NCI-H345 treated with DMSO at 0.1 percent for 48 hours (cell line): ENCODE measurements at regions not wholly inside any gene's neighbourhood (a gene's known extent, or its start where the extent isn't known, plus 50 kb on each side); places are given as distances from the start of the nearest gene placed in this dataset.

Source experiments
- DNase-seq: peaks from one replicate; lab custom pipeline; 2025; ENCODE audit not compliant: unreplicated experiment; lab: John Stamatoyannopoulos, UW

DNA sequence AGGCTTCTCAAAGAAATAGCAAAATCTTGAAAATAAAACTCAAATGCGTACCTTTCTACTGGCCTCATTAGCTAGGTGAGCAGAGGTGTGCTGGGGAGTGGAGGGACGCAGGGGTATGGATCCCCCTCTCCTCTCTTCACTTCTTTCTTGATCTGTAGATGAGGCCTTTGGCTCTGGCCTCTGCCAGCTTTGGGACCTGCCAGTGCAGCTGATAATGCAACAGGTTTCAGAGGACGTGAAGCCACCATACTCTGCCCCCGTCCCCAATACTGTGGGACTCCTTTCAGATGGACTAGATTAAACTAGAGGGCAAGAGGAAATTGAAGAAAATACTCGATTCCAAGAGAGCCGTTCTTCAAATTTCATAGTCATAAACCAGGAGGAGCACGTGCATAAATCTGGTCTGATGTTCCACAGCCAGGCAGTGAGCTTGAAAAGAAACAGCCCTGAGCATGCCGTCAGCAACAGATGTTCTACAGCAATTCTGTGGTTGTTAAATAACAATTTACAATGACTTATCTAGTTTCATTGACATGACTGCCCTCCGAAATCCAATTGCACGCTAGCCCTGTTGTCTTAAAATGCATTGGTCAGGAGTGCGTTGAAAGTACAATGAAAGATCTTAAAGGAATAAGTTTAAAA, 245.3 kb upstream of the FOXQ1 start:
- no peak for DNase-seq

GRCh38 chr6:1065986-1066385, 245.9 kb upstream of the FOXQ1 start:
- DNase-seq, result no peak

DNA sequence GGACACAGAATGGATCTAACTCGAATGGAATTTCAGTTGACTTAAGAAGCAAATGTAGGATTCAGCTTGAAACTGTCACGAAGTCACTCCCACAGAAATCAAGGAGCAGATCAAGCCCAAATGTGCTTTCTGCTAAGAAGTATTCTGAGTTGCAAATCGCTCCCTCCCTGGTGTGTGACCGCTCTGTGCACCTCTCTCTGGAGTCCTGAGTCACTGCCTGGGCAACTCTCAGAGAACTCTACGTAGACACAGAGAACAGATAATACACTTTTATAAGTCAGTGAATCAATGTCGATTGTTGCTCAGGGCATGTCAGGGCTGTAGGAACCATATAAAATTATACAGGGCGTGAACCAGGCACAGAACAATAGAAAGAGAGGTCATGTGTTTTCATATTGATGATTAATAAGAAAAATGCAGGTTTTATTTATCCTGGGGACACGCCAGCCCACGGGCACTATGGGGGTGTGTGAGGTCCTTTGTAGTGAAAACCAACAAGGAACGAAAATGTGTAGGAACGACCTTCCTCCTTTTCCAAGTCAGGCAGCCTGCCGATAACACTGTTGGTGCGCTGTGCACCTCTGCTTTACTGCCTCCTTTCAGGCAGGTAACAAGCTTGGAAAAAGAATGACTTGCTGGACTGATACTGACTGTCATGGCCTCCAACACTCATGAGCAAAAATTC, 248.1 kb upstream of the FOXQ1 start:
- no peak for DNase-seq

DNA sequence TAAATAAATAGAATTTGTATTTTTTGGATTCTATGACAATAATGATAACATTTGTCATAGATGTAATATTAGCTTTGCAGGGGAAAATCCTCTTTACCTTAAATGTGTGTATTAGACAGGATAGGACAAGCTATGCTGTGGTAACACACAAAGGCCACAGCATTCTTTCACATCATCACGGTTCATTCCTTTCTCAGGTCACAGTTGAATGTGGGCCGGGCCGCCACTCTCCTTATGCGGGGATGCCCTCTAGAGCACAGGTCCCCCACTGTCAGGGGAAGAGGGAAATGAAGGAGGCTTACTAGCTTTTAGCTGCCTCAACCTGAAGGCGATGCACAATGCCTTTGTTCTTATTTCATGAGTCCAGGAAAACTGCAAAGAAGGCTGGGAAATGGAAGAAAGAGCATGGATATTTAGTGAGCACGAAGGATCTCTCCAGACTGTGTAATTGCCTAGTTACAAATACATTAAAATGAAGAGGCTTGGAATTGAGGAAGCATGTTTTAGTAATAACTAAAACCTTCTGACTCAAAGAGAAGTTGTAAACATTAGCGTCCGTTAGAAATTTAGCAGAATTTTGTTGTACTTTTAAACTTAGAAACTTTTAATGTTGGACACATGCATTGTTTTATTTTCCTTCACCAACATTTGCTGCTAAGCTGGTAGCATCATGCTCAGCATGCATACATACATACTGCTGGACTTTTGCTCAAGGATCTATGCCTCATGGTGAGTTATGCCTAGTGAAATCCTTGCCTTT, 248.9 kb upstream of the FOXQ1 start:
- no peak for DNase-seq

- DNase-seq, result no peak
These were observed 252.3 kb upstream of the FOXQ1 start for GRCh38 chr6:1059596-1059995.

DNA sequence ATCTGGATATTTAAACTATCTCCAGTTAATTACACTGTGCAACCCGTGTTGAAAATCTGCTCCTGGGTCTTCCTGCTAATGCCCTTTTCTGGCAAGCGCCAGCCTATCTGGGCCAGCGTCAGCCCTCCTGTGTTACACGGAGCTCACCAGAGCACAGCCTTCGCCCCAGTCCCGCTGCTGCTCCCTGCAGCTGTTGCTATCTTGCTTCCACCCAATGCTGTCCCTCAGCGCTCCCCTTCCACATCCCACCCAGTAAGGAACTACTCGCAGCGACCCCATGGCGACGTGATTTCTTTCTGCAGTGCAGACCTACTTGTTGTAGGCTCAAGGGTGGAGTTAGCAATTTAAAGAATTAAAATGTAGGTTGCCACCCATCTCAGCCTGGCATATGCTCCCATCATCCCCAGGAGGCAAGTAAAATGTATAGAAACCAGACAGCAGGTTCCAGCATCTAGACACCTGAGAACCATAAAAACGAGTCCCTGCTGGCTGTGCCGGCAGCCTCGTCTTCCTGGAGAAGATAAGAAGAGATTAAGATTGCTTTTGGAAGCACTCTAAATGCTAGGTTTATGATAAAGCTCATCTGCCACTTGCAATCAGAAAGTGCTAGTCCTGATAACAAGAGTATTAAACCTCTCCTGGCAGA, 254.3 kb upstream of the FOXQ1 start:
- no peak for DNase-seq

- DNase-seq, result no peak
These were observed 256.6 kb upstream of the FOXQ1 start for GRCh38 chr6:1055015-1055921.

DNA sequence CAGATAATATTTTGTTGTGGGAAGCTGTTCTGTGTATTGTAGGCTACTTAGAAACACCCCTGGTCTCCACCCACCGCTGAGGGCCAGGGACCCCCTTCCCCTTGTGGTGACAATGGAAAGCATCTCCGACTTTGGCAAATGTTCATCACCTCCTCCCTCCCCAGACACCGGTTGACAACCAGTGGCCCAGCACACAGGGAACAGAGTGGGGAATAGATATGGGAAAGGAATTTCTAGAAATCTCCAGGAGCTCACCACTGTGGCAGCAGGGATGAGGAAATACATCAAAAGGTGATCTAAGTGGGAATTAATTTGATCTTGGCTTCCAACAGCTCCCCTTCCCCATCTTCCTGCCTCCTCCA, 257.3 kb upstream of the FOXQ1 start:
- no peak for DNase-seq

DNA sequence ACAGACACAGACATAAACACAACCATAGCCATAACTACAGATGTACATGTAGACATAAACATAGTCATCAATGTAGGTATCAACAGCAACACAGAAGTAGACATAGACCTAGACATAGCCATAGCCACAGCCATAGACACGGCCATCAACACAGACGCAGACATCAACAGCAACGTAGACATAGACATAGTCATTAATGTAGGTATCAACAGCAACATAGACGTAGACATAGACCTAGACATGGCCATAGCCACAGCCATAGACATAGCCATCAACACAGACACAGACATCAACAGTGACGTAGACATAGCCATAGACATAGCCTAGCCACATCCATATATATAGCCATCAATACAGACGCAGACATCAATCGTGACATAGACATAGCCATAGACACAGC, 258.3 kb upstream of the FOXQ1 start:
- DNase-seq, result no peak

GRCh38 chr6:1052262-1052661, 259.6 kb upstream of the FOXQ1 start:
- DNase-seq, result no peak

DNA sequence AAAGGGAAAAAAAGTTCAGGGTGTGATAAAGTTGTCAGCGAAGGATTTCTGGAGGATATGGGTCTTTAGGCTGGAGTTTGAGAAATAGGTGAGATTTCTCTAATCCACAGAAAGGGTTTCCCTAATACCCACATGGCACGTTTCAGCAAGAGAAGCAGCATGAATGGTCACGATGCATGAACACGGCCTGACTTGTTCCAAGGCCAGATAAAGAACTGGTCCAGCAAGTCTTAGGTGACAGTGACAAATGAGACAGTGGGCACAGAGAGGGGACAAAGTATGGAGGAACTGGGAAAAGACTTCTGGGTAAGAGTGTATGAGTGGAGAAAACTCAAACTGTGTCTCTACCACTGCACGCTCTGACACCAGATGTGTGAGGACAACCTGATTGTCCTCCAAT, 262.0 kb upstream of the FOXQ1 start:
- no peak for DNase-seq

GRCh38 chr6:1049170-1049569, 262.7 kb upstream of the FOXQ1 start:
- DNase-seq, result no peak

GRCh38 chr6:1047981-1048541, 263.8 kb upstream of the FOXQ1 start:
- DNase-seq, result no peak

GRCh38 chr6:1045239-1045638, 266.7 kb upstream of the FOXQ1 start:
- no peak for DNase-seq

DNA sequence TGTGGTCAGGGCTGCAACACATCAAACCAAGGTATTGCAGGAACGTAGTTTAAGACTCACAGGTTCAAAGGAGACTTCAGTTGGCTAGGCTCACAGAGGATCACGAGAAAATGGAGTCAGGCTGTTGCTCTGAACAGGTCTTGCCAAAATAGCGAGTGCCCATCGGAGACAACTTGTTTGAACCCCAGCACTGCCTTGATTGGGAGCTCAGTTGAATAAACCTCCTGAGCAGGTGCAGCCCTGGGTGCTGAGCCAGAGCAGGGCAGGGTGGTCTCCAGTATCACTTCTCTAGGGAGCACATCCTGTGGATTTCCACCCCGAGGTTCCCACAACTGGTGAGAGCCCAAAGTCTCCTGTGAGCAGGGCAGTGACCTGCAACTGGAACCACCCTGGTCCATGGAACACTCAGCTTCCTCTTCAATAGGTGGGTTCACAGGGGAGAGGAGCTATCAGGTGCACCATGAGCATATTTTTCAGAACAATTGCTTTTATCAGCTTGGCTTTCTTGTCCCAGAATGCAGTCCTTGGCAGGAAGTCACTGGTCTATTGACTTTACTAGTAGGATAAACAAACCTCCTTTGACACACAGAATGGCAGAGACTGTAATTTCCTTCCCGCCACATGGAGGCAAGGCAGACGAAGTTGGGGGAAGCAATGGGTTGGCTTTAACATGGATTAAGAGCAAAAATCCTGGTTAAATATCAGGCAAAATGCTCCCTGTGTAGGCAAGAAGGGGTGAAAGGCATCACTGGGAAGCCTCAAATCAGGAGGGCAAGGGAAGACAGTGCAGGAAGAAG, 267.7 kb upstream of the FOXQ1 start:
- DNase-seq, result no peak

GRCh38 chr6:1043458-1043836, 268.5 kb upstream of the FOXQ1 start:
- DNase-seq, result no peak

DNA sequence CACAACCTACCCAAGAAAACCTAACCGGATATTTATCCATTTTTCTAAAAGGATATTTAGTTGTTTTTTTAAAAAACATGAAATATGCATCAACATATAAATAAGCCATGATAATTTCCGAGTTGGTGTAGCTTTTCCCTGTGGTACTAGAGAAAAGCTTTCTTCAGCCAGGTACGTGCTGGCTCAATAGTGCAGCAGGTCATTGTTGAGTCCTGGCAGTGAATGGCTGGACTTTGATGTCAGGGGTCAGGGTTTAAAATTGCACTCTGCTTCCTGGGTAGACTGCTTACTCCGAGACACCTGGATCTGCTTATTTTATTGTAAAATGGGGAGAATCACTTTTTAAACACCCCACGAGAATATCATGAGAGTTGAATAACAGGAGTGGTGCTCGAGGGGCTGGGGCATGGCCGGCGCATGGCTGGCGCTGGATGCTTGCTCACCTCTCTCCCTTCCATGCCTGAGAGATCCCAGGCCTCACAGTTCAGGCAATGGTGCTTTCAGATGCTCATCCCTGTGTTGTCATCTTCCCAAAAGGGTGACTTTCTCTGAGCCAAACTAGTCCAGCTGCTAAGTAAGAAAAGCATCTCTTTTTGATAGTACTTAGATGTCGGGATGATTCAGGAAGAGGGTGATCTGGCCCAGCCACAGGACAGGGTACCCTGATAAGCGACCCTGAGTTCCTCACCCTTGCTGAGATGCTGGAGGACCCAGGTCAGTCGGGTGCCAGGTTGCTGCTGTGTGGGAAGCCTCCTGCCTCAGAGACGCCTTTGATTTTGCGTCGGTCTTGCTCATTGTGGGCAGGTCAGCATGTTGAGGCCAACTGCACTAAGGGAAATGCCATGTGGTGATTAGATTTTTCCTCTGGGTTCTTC, 269.1 kb upstream of the FOXQ1 start:
- no peak for DNase-seq

DNA sequence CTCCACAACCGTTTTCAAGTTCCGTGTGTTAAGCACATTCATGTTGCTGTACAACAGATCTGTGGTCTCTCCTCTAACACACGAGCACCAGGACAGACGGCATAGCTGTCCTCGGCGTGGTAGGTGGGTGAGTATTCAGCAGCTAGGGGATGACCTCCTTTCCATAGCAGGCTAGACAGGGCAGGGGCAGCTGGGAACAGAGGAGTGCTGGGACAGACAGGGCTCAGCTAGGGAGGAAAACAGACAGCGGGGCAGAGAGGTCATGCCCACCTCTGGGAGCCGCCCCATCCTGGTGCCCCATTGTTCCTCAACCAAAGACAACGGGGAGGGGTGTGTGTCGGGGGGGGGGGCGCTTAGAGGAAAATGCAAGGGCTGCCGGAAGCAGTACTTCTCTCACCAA, 271.5 kb upstream of the FOXQ1 start:
- no peak for DNase-seq

DNA sequence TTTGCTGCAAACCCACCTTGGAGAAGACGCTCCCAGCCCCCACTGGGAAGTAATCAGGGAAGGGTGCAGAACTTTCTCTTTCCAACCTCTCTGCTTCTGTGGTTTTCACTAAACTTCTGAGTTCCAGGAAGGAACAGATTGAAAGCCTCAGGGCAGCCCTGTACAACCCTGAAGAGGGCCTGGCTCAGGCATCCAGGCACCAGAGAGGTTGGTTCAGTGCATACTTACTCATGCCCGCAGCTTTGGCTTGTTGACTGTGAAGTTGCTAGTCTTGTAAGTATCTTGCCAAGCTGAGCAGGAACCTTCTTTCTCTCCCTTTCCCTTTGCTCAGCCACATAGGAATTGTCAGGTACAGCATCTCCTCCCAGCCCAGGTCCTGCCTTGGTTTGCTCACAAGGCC, 272.2 kb upstream of the FOXQ1 start:
- no peak for DNase-seq
